NCI-H69 (cell line): ENCODE measurements at regions not wholly inside any gene's neighbourhood (a gene's known extent, or its start where the extent isn't known, plus 50 kb on each side); places are given as distances from the start of the nearest gene placed in this dataset.
A peak's percentile ranks its signal among the peaks of the same experiment; 100 is the strongest.

ENCODE experiments used
- DNase-seq: peaks from one replicate; lab custom pipeline; 2025; lab: John Stamatoyannopoulos, UW

GRCh38 chr9:88658311-88658822 is 123.4 kb downstream of the NXNL2 start:
- peak; percentile 6 for DNase-seq

- DNase-seq = no peak
These were observed 124.1 kb downstream of the NXNL2 start for GRCh38 chr9:88659126-88659525.

GRCh38 chr9:88660611-88661010 is 125.6 kb downstream of the NXNL2 start:
- DNase-seq = no peak

GRCh38 chr9:88661759-88662158 is 126.8 kb downstream of the NXNL2 start:
- DNase-seq = no peak

GRCh38 chr9:88663771-88664419 is 128.9 kb downstream of the NXNL2 start:
- no peak for DNase-seq

GRCh38 chr9:88664773-88665172 is 129.8 kb downstream of the NXNL2 start:
- no peak for DNase-seq

GRCh38 chr9:88672874-88673689 is 138.1 kb downstream of the NXNL2 start:
- DNase-seq = no peak

- no peak for DNase-seq
These were observed 138.9 kb downstream of the NXNL2 start for GRCh38 chr9:88673886-88674285.

GRCh38 chr9:88676644-88677043 is 141.7 kb downstream of the NXNL2 start:
- no peak for DNase-seq

- no peak for DNase-seq
These were observed 143.0 kb downstream of the NXNL2 start for GRCh38 chr9:88678008-88678407.

GRCh38 chr9:88678431-88678830 is 143.5 kb downstream of the NXNL2 start:
- no peak for DNase-seq

- DNase-seq = no peak
These were observed 145.1 kb downstream of the NXNL2 start for GRCh38 chr9:88680041-88680440.

GRCh38 chr9:88680505-88681160 is 145.7 kb downstream of the NXNL2 start:
- no peak for DNase-seq

GRCh38 chr9:88681434-88681833 is 146.5 kb downstream of the NXNL2 start:
- no peak for DNase-seq

GRCh38 chr9:88682431-88682831 is 147.5 kb downstream of the NXNL2 start:
- no peak for DNase-seq

- DNase-seq = no peak
These were observed 149.1 kb downstream of the NXNL2 start for GRCh38 chr9:88684046-88684445.

- DNase-seq = no peak
These were observed 149.9 kb downstream of the NXNL2 start for GRCh38 chr9:88684845-88685244.

- DNase-seq = no peak
These were observed 151.0 kb downstream of the NXNL2 start for GRCh38 chr9:88685966-88686365.

- no peak for DNase-seq
These were observed 154.7 kb downstream of the NXNL2 start for GRCh38 chr9:88689509-88690298.

- no peak for DNase-seq
These were observed 155.7 kb downstream of the NXNL2 start for GRCh38 chr9:88690628-88691027.

- DNase-seq = no peak
These were observed 156.1 kb downstream of the NXNL2 start for GRCh38 chr9:88691091-88691490.

GRCh38 chr9:88691811-88692210 is 156.8 kb downstream of the NXNL2 start:
- no peak for DNase-seq
